ENCODE measurements at regions not wholly inside any gene's neighbourhood (a gene's known extent, or its start where the extent isn't known, plus 50 kb on each side); places are given as distances from the start of the nearest gene placed in this dataset.

DNA sequence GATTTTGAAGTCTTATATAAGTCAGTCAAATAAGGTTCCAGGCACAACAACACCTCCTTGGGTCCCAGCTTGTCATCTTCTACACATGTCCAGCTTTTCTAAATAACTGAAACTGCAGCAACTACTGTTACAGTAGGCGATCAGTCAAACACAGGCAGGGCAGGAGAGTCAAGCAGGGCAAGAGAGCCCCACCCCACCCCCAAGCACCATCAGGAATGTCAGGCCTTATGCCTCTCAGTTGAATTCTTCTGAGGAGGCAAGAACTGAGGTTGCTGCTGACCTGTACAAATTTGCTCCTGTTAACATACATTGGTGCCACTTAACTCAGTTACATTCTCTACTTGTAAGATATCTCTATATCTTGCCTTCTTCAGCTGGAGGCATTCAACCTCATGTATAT, 608.8 kb upstream of the PCDH10 start:
- TF ChIP-seq ZNF274 (IDR thresholded peaks at IDR 0.05; ENCODE audit: low read depth, low read length): no peak
- no peak overlapping the region for H3K4me3 ChIP-seq (ENCODE audit: low read length)

DNA sequence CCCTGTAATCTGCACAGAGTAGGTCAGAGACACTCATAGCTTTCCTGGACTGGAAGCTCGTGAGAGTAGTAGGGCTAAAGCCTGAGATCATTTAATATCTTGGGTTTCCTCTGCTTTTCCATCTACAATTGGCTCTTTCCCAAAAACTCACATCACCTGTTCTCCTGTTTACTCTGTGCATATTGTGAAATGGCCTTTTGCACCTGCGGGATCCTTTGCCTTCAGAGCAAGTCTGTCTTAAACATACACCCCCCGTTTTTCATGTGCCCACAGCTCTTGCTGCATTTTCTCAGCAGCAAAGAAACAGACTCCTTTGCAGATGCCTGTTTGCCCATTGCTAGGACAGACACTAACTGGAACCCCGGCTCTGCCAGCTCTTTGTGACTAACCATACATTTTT, 608.3 kb upstream of the PCDH10 start:
- no peak overlapping the region for H3K4me3 ChIP-seq (ENCODE audit: low read length)
- TF ChIP-seq ZNF274 (IDR thresholded peaks at IDR 0.05; ENCODE audit: low read depth, low read length): no peak

DNA sequence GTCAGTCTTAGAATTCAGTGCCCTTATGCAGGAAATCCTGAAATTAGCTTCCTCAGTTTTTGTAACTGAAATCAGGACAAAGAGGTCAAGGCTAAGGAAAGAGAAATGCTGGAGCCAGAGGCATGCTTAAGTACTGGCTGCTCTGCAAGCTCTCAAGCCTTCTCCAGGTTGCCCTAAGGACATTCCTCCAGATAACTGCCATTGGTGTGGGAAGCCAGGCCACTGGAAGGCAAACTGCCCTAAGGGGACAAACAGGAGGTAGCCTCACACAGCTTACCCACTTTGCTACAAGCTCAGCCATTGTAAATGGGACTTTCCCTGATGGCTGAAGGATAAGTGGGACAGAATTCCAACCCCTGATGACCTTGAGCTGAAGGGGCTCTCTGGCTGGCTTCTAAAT, 606.9 kb upstream of the PCDH10 start:
- no peak for TF ChIP-seq ZNF274 (IDR thresholded peaks at IDR 0.05; ENCODE audit: low read depth, low read length)
- H3K4me3 ChIP-seq (ENCODE audit: low read length): no peak overlapping the region

DNA sequence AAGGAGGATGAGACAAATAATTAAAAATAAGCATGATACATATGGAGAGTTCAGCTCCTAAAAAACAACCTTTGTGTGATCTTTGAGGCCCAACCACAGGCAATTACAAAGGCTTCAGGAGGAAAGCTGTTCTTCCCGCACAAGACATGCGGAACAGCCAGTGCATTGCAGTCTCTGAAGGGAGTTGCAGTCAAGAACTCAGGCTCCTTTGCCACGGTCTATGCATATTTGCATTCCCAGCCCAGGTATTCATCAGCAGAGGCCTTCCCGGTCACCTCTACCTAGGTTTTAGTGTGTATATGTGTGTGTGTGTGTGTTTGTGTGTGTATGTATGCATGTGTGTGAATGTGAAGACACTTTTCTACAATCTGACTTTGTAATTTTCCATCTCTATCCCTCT, 600.6 kb upstream of the PCDH10 start:
- no peak for TF ChIP-seq ZNF274 (IDR thresholded peaks at IDR 0.05; ENCODE audit: low read depth, low read length)
- H3K4me3 ChIP-seq (ENCODE audit: low read length): no peak overlapping the region

DNA sequence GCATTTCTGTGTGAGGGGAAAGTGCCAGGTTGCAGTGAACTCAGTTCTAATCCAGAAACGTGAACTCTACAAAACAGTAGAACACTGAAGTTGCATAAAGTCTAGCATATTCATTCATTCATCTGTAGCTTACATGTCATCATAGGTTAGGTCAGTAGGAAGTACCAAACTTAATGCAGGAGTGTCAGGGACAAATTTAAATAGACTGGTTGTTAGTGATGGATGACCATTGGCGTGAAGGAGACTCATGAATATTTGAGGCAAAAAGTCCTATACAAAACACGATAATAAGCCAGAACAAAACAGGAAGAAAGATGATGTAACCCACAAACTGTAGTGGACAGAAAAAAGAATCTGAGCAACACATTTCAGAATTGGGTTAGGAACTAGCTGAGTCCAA, 592.8 kb upstream of the PCDH10 start:
- no peak for TF ChIP-seq ZNF274 (IDR thresholded peaks at IDR 0.05; ENCODE audit: low read depth, low read length)
- H3K4me3 ChIP-seq (ENCODE audit: low read length): no peak overlapping the region

DNA sequence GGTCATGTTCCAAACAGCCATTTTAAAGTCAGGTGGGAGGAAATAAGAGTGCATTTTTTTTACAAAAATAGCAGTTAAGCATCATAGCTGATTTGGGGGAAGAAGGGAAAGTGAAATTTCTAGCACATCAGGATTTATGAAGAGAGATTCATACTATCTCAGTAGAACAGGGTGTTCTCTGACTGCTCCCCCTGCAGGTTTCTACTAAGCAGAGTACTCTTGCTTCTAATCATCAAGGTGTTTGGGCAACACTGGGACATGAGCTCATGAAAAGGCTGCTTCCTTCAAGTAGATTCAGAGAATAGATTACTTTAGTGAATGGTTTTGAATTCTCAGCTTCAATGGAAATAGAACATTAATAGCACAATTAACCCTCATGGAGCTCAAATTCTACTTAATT, 591.4 kb upstream of the PCDH10 start:
- H3K4me3 ChIP-seq (ENCODE audit: low read length): no peak overlapping the region
- TF ChIP-seq ZNF274 (IDR thresholded peaks at IDR 0.05; ENCODE audit: low read depth, low read length): no peak

DNA sequence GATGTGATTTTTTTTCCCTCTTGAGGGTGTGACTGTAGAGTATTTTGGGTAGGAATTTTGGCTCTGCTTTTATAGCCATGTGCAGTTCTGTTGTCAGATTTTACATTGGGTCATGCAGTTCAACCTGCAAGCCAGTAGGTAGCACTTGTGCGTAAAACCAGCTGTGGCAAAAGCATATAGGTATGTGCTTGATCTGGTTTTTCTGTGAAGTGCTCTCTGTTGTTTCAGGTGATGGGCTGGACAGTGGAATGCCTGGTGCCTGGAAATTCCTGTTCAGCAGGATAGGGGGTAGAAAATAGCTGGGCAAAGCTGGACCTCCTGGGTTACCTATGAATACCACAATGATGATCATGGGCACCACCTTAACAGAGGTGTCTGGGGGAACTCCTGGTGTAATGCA, 584.2 kb upstream of the PCDH10 start:
- no peak for TF ChIP-seq ZNF274 (IDR thresholded peaks at IDR 0.05; ENCODE audit: low read depth, low read length)
- H3K4me3 ChIP-seq (ENCODE audit: low read length): no peak overlapping the region

DNA sequence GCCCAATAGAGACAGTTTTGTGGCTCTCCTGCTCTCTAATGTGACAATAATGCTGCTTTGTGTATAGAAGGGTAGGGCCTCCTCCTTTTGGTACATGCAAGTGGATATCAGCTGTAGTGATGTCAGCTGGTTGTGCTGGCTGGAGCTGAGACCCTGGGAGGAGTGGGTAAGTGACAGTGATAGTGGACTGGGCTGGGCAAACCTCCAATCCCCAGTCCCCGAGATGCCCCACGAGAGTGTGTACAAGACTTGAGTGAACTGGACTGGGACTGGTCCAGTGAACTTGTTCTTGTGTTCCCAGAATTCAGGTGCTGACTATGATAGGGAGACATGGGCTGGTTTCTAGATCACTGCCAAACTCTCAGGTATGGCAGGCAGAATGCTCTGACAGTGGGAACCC, 583.6 kb upstream of the PCDH10 start:
- no peak for TF ChIP-seq ZNF274 (IDR thresholded peaks at IDR 0.05; ENCODE audit: low read depth, low read length)
- H3K4me3 ChIP-seq (ENCODE audit: low read length): no peak overlapping the region

DNA sequence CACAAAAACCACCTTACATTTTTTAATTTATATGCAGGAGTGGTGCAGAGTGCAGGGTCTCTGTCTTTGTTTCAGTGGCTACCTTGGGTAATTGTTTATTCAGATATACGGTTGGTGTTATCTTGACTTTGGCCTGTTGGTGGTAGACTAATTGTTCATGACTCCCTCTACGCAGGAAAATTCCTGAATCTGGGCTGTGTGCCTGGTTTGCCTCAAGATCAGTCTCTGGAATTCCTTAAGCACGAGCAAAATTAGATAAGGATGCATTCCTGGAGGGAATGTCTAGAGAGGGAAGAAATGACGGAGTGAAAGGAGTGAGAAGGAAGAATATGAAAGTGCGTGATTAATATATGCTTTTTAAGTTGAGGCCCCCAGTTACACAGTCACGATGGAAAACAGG, 576.9 kb upstream of the PCDH10 start:
- H3K4me3 ChIP-seq (ENCODE audit: low read length): no peak overlapping the region

DNA sequence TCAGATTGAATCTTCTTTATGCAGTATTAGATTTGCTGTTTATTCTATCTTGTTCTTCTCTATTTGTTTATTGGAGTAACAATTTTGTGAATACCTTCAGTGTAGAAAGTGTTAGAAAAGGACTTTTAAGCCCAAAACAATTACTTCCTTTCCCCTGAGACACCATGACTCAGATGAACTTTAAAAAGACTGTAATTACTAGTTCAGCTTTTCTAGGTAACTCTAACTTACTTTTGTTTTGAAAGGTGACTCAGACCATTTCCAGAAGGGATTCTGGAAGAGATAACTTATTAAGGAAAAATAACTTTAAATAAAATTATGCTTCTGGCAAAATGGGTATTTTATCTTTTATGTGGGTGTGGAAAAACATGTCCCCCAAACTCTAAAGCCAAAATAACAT, 561.5 kb upstream of the PCDH10 start:
- TF ChIP-seq ZNF274 (IDR thresholded peaks at IDR 0.05; ENCODE audit: low read depth, low read length): no peak
- H3K4me3 ChIP-seq (ENCODE audit: low read length): no peak overlapping the region

More for the DNA sequence above, 576.9 kb upstream of the PCDH10 start:
- TF ChIP-seq ZNF274 (IDR thresholded peaks at IDR 0.05; ENCODE audit: low read depth, low read length): no peak

DNA sequence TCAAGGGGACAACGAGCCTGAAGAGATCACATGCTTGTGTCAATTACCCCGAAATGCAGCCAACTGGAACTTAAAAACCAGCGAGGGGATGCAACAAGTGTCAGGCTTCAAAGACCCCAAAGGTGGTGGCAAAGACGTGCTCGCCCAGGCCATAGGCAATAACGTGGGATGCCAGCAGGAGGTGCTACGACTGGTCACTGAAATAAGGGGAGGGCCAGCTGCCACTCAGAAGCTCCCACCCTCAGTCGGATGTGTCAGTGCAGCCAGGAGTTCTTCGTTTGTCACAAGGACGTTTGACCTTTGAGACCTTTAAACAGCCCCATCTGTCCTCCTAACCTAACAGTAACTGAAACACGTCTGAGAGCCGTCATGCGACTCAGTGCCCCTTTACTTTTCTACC, 556.8 kb upstream of the PCDH10 start:
- TF ChIP-seq ZNF274 (IDR thresholded peaks at IDR 0.05; ENCODE audit: low read depth, low read length): no peak
- no peak overlapping the region for H3K4me3 ChIP-seq (ENCODE audit: low read length)

DNA sequence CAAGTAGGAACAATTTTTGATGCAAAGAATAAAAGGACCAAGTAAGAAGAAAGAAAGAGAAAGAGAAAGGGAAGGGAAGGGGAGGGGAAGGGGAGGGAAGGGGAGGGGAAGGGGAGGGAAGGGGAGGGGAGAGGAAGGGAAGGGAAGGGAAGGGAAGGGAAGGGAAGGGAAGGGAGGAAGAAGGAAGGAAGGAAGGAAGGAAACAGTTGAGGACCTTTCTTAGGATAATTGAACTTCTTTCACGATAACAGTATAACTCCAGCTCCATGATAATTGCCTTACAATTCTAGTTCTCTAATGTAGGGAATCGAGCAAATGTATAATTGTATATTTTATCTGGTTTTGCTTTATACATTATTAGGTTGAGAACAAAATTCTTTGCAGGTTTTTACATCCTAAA, 556.2 kb upstream of the PCDH10 start:
- H3K4me3 ChIP-seq (ENCODE audit: low read length): no peak overlapping the region
- no peak for TF ChIP-seq ZNF274 (IDR thresholded peaks at IDR 0.05; ENCODE audit: low read depth, low read length)

DNA sequence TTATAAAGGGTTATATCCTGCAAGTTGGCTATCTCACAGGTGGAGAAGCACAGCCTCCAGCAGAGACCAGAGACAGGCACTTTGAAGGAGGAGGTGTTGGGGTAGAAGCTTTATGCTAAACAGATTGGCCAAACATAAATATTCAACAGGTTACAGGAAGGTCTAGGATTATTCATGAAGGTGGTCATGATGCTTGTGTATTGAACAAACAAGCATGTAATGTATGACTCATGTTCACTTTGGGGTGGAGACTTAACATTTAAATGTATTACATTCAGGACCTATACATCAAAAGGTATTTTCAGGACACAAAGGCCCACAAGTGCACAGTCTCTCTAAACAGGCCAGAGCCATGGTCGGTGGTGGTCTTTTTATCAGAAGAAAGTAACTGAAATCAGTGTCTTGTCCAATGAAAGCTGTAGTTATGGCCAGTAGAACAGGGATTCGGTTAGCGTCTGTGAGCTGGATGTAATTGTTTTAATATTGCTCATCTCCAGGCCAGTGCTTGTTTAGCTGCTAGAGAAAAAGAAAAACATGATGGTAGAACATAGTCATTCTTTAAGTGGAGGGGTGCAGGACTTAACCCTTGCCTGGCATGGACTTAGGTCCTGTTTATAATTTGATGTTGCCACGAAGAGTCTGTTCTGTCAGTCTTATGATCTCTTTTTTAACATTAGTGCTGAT, 555.2 kb upstream of the PCDH10 start:
- H3K4me3 ChIP-seq (ENCODE audit: low read length): no peak overlapping the region
- TF ChIP-seq ZNF274 (IDR thresholded peaks at IDR 0.05; ENCODE audit: low read depth, low read length): no peak

DNA sequence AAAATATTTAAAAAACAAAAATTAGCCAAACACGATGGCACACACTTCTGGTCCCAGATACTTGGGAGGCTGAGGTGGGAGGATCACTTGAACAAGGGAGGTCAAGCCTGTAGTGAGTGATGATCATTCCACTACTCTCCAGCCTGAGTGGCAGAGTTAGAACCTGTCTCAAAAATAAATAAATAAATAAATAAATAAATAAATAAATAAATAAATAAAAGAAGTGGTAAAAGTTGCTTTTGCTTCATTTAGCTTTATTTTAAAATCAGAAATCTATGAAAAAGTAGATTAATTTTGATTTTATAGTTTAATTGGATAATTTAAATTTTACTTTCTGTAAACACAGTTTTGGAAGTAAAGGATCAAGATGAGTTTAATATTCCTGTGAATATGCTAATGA, 552.9 kb upstream of the PCDH10 start:
- H3K4me3 ChIP-seq (ENCODE audit: low read length): no peak overlapping the region
- TF ChIP-seq ZNF274 (IDR thresholded peaks at IDR 0.05; ENCODE audit: low read depth, low read length): no peak

DNA sequence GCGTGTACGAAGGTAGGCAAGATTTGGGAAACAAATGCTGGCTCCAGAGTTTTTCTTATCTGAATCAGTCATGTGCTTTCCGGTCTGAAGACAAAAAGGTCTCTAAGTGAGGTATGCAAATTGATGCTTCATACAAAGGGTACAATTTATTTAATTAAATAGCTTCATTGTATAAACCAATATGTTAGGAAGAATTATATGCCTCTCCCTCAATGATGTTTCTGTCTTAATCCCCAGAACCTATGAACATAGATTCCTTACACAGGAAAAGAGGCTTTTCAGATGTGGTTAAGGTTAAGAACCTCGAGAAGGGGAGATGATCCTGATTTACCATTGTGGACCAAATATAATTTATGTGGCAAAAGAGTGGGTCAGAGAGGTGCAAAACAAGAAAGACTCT, 543.5 kb upstream of the PCDH10 start:
- no peak for TF ChIP-seq ZNF274 (IDR thresholded peaks at IDR 0.05; ENCODE audit: low read depth, low read length)
- no peak overlapping the region for H3K4me3 ChIP-seq (ENCODE audit: low read length)

DNA sequence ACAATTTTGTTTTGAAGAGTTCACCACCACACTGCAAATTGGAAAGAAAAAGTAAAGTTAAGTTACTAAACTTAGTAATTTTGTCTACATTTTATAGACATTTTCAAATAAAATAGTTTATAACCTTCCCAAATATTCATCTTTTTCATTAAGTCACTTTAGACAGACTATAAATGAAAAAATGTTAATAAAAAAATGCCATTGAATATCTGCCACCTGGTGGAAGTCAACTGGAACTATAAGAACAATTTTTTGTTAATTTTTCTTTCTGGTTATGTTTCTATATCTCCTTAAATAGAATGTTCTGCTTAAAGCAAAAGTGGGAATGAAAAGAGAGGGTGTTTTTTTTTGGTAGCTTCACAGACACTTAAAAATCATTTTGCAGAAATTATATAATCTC, 534.4 kb upstream of the PCDH10 start:
- no peak overlapping the region for H3K4me3 ChIP-seq (ENCODE audit: low read length)
- no peak for TF ChIP-seq ZNF274 (IDR thresholded peaks at IDR 0.05; ENCODE audit: low read depth, low read length)

Data from GM08714 (cell line).